ENCODE measurements at regions not wholly inside any gene's neighbourhood (a gene's known extent, or its start where the extent isn't known, plus 50 kb on each side); places are given as distances from the start of the nearest gene placed in this dataset.

DNA sequence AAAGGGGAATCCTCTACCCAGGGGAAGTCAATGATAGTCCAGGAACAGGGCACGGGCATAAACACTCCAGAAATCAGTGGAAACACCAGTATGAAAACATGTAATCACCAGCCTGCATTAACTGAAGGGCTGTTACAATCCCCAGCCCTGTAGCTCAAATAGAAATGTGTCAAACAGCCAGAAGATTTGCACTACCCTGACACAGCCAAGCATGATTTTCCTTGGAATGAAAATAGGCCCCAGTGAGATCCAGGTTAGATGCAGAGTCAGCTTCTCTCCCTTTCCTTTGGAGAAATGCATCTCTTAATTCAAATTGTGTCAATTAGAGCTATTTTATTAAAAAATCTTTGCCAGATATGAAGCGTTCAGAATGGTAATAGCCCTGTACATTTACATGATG is 158.1 kb downstream of the RPS29 start:
- TF ChIP-seq, protein P1, sequence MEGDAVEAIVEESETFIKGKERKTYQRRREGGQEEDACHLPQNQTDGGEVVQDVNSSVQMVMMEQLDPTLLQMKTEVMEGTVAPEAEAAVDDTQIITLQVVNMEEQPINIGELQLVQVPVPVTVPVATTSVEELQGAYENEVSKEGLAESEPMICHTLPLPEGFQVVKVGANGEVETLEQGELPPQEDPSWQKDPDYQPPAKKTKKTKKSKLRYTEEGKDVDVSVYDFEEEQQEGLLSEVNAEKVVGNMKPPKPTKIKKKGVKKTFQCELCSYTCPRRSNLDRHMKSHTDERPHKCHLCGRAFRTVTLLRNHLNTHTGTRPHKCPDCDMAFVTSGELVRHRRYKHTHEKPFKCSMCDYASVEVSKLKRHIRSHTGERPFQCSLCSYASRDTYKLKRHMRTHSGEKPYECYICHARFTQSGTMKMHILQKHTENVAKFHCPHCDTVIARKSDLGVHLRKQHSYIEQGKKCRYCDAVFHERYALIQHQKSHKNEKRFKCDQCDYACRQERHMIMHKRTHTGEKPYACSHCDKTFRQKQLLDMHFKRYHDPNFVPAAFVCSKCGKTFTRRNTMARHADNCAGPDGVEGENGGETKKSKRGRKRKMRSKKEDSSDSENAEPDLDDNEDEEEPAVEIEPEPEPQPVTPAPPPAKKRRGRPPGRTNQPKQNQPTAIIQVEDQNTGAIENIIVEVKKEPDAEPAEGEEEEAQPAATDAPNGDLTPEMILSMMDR (conservative IDR thresholded peaks at IDR 0.05; ENCODE audit: low read depth, low read length): no peak
- no peak for TF ChIP-seq EZH2 (IDR thresholded peaks at IDR 0.05; ENCODE audit: low read length, unreplicated experiment)
